A549 (cell line): ENCODE measurements at regions not wholly inside any gene's neighbourhood (a gene's known extent, or its start where the extent isn't known, plus 50 kb on each side); places are given as distances from the start of the nearest gene placed in this dataset.

Source experiments
- ATAC-seq, 2 experiments: fragments of 200-7000 bp in 1 of 2; fragments of >200 bp in 1 of 2; cut with Nextera tagmentation in 1 of 2; cut with Tn5 transposase in 1 of 2; 3 replicates each; pipeline versions ENCODE4 v1.8.0 to v1.9.1; 2018 to 2020; ENCODE audit warnings: mild to moderate bottlenecking in 1 of 2, moderate library complexity in 1 of 2
- CTCF ChIA-PET: fragments of 300-600 bp; sonication (Branson Sonifier 250); formaldehyde crosslinking; extraction: SDS; loops from one replicate; lab custom pipeline; 2021; ENCODE audit warnings: antibody characterized with exemption, inconsistent platforms; lab: Yijun Ruan, JAX
- POLR2A ChIA-PET: fragments of 350-600 bp; formaldehyde crosslinking; extraction: SDS; loops from one replicate; lab custom pipeline; 2021; ENCODE audit warnings: antibody characterized with exemption, inconsistent platforms; lab: Yijun Ruan, JAX
- DNase-seq, 2 experiments: peaks; one replicate each; pipeline versions ENCODE4 v3.0.0 to v3.0.0-alpha.2; 2011 to 2016; ENCODE audit warnings: low read depth in 1 of 2, low spot score in 1 of 2
- FAIRE-seq: peaks from 2 replicates; lab custom pipeline; 2011; peaks lifted over from hg19 to GRCh38; lab: Jason Lieb, UNC
- H3K27ac ChIP-seq, 2 experiments: fragments of >200 bp; sonication (Bioruptor Twin); formaldehyde crosslinking; 3 replicates each; pipeline ENCODE4 v1.5.1; 2016 to 2017
- H3K4me1 ChIP-seq: fragments of >200 bp; sonication (Bioruptor Twin); formaldehyde crosslinking; 3 replicates; pipeline ENCODE4 v1.6.1; 2016
- H3K4me2 ChIP-seq: fragments of >200 bp; sonication (Bioruptor Twin); formaldehyde crosslinking; 3 replicates; pipeline ENCODE4 v1.6.1; 2016
- H3K4me3 ChIP-seq: fragments of >200 bp; sonication (Bioruptor Twin); formaldehyde crosslinking; 3 replicates; pipeline ENCODE4 v1.5.1; 2016
- H3K9me3 ChIP-seq: fragments of >200 bp; sonication (Bioruptor Twin); formaldehyde crosslinking; 3 replicates; pipeline ENCODE4 v1.6.1; 2016
- ATOH8 ChIP-seq: fragments of 250-450 bp; sonication (Bioruptor Pico); IDR thresholded peaks from 2 replicates; pipeline ENCODE4 v1.5.0; 2020; ENCODE audit warnings: low read depth, mild to moderate bottlenecking, moderate library complexity
- BHLHE40 ChIP-seq: IDR thresholded peaks from 2 replicates; pipeline ENCODE4 v1.6.1; 2012; ENCODE audit warnings: low read depth, low read length, inconsistent platforms
- CBX2 ChIP-seq: fragments of 200-600 bp; sonication (generic); IDR thresholded peaks from 2 replicates; pipeline ENCODE4 v1.6.1; 2016; ENCODE audit warnings: low read depth, mild to moderate bottlenecking, borderline replicate concordance
- CBX8 ChIP-seq: fragments of 200-600 bp; sonication (generic); IDR thresholded peaks from 2 replicates; pipeline ENCODE4 v1.6.1; 2016
- CHD4 ChIP-seq: fragments of 200-600 bp; sonication (generic); IDR thresholded peaks from 2 replicates; pipeline ENCODE4 v1.6.1; 2016; ENCODE audit warnings: antibody characterized with exemption, mild to moderate bottlenecking, borderline replicate concordance
- EP300 ChIP-seq, 2 experiments: fragments of >200 bp; sonication (Bioruptor Twin); formaldehyde crosslinking; IDR thresholded peaks; 2 replicates in 1 of 2; 3 replicates in 1 of 2; pipeline ENCODE4 v1.6.1; 2016 to 2017
- ESRRA ChIP-seq: fragments of 150-350 bp; IDR thresholded peaks from 2 replicates; pipeline ENCODE4 v1.6.1; 2014; ENCODE audit warnings: mild to moderate bottlenecking, low read length, borderline replicate concordance
- FOXS1 ChIP-seq: fragments of 250-450 bp; sonication (Bioruptor Pico); IDR thresholded peaks from 2 replicates; pipeline ENCODE4 v1.5.0; 2020; ENCODE audit warnings: mild to moderate bottlenecking, moderate library complexity
- HMGXB4 ChIP-seq: fragments of 250-450 bp; sonication (Bioruptor Pico); IDR thresholded peaks from 2 replicates; pipeline ENCODE4 v1.5.0; 2021; ENCODE audit warnings: mild to moderate bottlenecking, moderate library complexity, borderline replicate concordance
- HOXB5 ChIP-seq: fragments of 250-450 bp; sonication (Bioruptor Pico); IDR thresholded peaks from 2 replicates; pipeline ENCODE4 v1.5.0; 2020; ENCODE audit warnings: mild to moderate bottlenecking, moderate library complexity
- JUNB ChIP-seq: fragments of >200 bp; sonication (Bioruptor Twin); formaldehyde crosslinking; IDR thresholded peaks from 2 replicates; pipeline ENCODE4 v1.6.1; 2016
- MYC ChIP-seq: IDR thresholded peaks from 2 replicates; pipeline ENCODE4 v1.6.1; 2012; ENCODE audit warnings: mild to moderate bottlenecking, inconsistent platforms, low read length, improper control_type of control experiment, borderline replicate concordance
- NFE2L2 ChIP-seq: fragments of 150-350 bp; conservative IDR thresholded peaks from 2 replicates; pipeline ENCODE4 v1.6.1; 2014; ENCODE audit warnings: low read length
- POLR2AphosphoS2 ChIP-seq: conservative IDR thresholded peaks from 2 replicates; pipeline ENCODE4 v1.6.1; 2012; ENCODE audit warnings: low read length, improper control_type of control experiment, inconsistent platforms
- RCOR1 ChIP-seq: fragments of 150-350 bp; IDR thresholded peaks from 2 replicates; pipeline ENCODE4 v1.6.1; 2014; ENCODE audit warnings: antibody characterized with exemption, low read length, low read depth
- REST ChIP-seq: fragments of 200-600 bp; sonication (generic); IDR thresholded peaks from 2 replicates; pipeline ENCODE4 v1.6.1; 2016; ENCODE audit warnings: antibody characterized with exemption, mild to moderate bottlenecking, moderate library complexity
- RFX5 ChIP-seq: fragments of 450-650 bp; IDR thresholded peaks from 2 replicates; pipeline ENCODE4 v1.7.1; 2014; ENCODE audit warnings: antibody characterized with exemption, mild to moderate bottlenecking, moderate library complexity
- TFCP2L1 ChIP-seq: fragments of 250-450 bp; sonication (Bioruptor Pico); IDR thresholded peaks from 2 replicates; pipeline ENCODE4 v1.5.0; 2021; ENCODE audit warnings: mild to moderate bottlenecking
- TP53 ChIP-seq: fragments of 250-450 bp; sonication (Bioruptor Pico); IDR thresholded peaks from 2 replicates; pipeline ENCODE4 v1.5.0; 2021; ENCODE audit warnings: mild to moderate bottlenecking, moderate library complexity
- ZC3H11A ChIP-seq: fragments of 450-650 bp; IDR thresholded peaks from 2 replicates; pipeline ENCODE4 v1.6.1; 2014; ENCODE audit warnings: antibody characterized with exemption, mild to moderate bottlenecking
- ZSCAN20 ChIP-seq: fragments of 250-450 bp; sonication (Bioruptor Pico); IDR thresholded peaks from 2 replicates; pipeline ENCODE4 v1.8.0; 2022; ENCODE audit warnings: mild to moderate bottlenecking, moderate library complexity
- WGBS: methylation state at CpG from one replicate; pipeline ENCODE4 v1.1.6; 2017; ENCODE audit errors: missing lambda C conversion rate; 5-methylcytosine and 5-hydroxymethylcytosine counted together
- TF ChIP-seq, protein P1 (sequence below): IDR thresholded peaks from 2 replicates; pipeline ENCODE4 v1.6.1; 2012
- TF ChIP-seq, protein P2 (sequence below): IDR thresholded peaks from 2 replicates; pipeline ENCODE4 v1.6.1; 2012; ENCODE audit warnings: low read depth, borderline replicate concordance

DNA sequence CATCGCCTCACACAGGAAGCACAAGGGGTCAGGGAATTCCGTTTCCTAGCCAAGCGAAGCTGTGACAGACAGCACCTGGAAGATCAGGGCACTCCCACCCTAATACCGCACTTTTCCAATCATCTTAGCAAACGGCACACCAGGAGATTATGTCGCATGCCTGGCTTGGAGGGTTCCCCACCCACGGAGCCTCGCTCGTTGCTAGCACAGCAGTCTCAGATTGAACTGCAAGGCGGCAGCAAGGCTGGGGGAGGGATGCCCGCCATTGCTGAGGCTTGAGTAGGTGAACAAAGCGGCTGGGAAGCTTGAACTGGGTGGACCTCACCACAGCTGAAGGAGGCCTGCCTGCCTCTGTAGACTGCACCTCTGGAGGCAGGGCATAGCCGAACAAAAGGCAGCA, 384.8 kb downstream of the CNTN6 start:
- DNase-seq (no peak), ATAC-seq (no peak), FAIRE-seq (no peak)
- Histone ChIP-seq H3K4me3 (no peak overlapping the region), H3K4me1 (no peaks in the 10 kb centered on the region), H3K9me3 (no peaks in the 10 kb centered on the region), H3K4me2 (no peak overlapping the region), H3K27ac (no peak overlapping the region)
- no peak for TF ChIP-seq TP53 (CRISPR knock-in tag)
- TF ChIP-seq RCOR1: no peak
- no peak for TF ChIP-seq ZC3H11A
- no peak for TF ChIP-seq TFCP2L1 (CRISPR knock-in tag)
- TF ChIP-seq, protein P1, sequence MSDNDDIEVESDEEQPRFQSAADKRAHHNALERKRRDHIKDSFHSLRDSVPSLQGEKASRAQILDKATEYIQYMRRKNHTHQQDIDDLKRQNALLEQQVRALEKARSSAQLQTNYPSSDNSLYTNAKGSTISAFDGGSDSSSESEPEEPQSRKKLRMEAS: no peak
- no peak for TF ChIP-seq JUNB
- TF ChIP-seq, protein P2, sequence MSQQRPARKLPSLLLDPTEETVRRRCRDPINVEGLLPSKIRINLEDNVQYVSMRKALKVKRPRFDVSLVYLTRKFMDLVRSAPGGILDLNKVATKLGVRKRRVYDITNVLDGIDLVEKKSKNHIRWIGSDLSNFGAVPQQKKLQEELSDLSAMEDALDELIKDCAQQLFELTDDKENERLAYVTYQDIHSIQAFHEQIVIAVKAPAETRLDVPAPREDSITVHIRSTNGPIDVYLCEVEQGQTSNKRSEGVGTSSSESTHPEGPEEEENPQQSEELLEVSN: no peak
- TF ChIP-seq CBX8: no peak
- no peak for TF ChIP-seq CHD4
- TF ChIP-seq EP300 (IDR thresholded peaks at IDR 0.05): no peak
- no peak for TF ChIP-seq HMGXB4 (CRISPR knock-in tag)
- no peak for TF ChIP-seq RFX5
- no peak for TF ChIP-seq NFE2L2
- TF ChIP-seq MYC: no peak
- no peak for TF ChIP-seq ESRRA
- no peak for TF ChIP-seq HOXB5
- ChIA-PET POLR2A (no interaction called here), CTCF (no interaction called here)
- 8% methylated on average over 10 of the region's 13 CpGs for WGBS

DNA sequence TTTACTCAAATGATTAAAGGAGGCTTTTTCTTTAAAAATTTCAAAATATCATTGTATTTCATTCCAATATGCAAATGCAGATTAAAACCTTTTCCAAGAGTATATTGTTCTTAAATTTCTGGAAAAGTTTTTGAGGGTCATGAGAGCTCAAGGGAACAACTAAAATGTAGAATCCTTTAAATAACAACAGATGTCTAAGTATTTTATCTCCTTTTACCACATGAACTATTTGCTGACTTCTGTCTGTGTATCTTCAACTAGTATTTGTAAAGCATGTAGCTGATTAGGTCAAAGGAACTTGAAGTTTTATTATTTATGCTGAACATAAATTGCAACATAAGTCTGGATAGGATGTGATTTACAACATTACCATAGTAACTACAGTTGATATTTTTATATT, 402.6 kb downstream of the CNTN6 start:
- Histone ChIP-seq H3K4me1 (no peaks in the 10 kb centered on the region), H3K4me3 (no peak overlapping the region), H3K4me2 (no peak overlapping the region), H3K27ac (no peak overlapping the region), H3K9me3 (no peaks in the 10 kb centered on the region)
- ChIA-PET POLR2A (no interaction called here), CTCF (no interaction called here)
- no peak for TF ChIP-seq REST
- TF ChIP-seq POLR2AphosphoS2: no peak
- no peak for TF ChIP-seq ZSCAN20 (CRISPR knock-in tag)
- TF ChIP-seq FOXS1 (CRISPR knock-in tag): no peak
- FAIRE-seq (peak; percentile 23), DNase-seq (no peak), ATAC-seq (no peak)

DNA sequence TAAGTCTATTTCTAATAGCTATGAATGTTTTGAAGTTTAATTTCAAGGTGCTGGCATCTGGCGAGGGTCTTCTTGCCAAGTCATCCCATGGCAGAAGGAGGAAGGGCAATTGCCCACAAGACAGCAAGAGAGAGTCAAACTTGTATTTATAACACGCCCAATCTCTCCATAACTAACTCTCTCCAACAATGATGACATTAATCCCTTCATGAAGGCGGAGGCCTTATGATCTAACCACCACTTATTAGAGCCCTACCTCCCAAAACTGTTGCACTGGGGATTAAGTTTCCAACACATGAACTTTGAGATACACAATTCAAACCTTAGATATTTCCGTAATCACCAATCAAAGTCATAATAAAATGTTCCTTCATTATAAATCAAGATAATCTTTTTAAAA, 406.9 kb downstream of the CNTN6 start:
- H3K9me3 ChIP-seq: no peaks in the 10 kb centered on the region
- FAIRE-seq (no peak), ATAC-seq (no peak), DNase-seq (no peak)
- POLR2A ChIA-PET: no interaction called here
- 3% methylated on average over 4 of the region's 4 CpGs for WGBS
- CTCF ChIA-PET: no interaction called here
- no peak overlapping the region for H3K4me3 ChIP-seq
- TF ChIP-seq ATOH8: no peak
- no peak for TF ChIP-seq BHLHE40
- no peak for TF ChIP-seq CBX2
- no peak for TF ChIP-seq EP300 (IDR thresholded peaks at IDR 0.05)
- TF ChIP-seq RCOR1: no peak
- H3K27ac ChIP-seq: no peak overlapping the region
- no peaks in the 10 kb centered on the region for H3K4me1 ChIP-seq
- no peak overlapping the region for H3K4me2 ChIP-seq
